ENCODE measurements at regions not wholly inside any gene's neighbourhood (a gene's known extent, or its start where the extent isn't known, plus 50 kb on each side); places are given as distances from the start of the nearest gene placed in this dataset.
A peak's percentile ranks its signal among the peaks of the same experiment; 100 is the strongest.

GRCh38 chr11:104652996-104653395 is 245.3 kb downstream of the CASP12 start:
- DNase-seq = no peak

GRCh38 chr11:104650234-104650633 is 248.0 kb downstream of the CASP12 start:
- no peak for DNase-seq

GRCh38 chr11:104649002-104649401 is 249.3 kb downstream of the CASP12 start:
- DNase-seq = no peak

- no peak for DNase-seq
Observed at GRCh38 chr11:104645261-104646222, 252.7 kb downstream of the CASP12 start.

GRCh38 chr11:104637662-104638170 is 260.5 kb downstream of the CASP12 start:
- DNase-seq = no peak

GRCh38 chr11:104633226-104633625 is 265.0 kb downstream of the CASP12 start:
- no peak for DNase-seq

GRCh38 chr11:104630352-104630751 is 267.9 kb downstream of the CASP12 start:
- DNase-seq = no peak

GRCh38 chr11:104625246-104625645 is 273.0 kb downstream of the CASP12 start:
- no peak for DNase-seq

- DNase-seq = no peak
Observed at GRCh38 chr11:104624021-104624420, 274.2 kb downstream of the CASP12 start.

- DNase-seq = no peak
Observed at GRCh38 chr11:104623518-104623917, 274.7 kb downstream of the CASP12 start.

- no peak for DNase-seq
Observed at GRCh38 chr11:104620991-104621390, 277.3 kb downstream of the CASP12 start.

GRCh38 chr11:104619751-104620150 is 278.5 kb downstream of the CASP12 start:
- DNase-seq = no peak

- no peak for DNase-seq
Observed at GRCh38 chr11:104618954-104619353, 279.3 kb downstream of the CASP12 start.

GRCh38 chr11:104614961-104615360 is 283.3 kb downstream of the CASP12 start:
- no peak for DNase-seq

GRCh38 chr11:104614117-104614680 is 284.1 kb downstream of the CASP12 start:
- no peak for DNase-seq

GRCh38 chr11:104610635-104611034 is 287.6 kb downstream of the CASP12 start:
- no peak for DNase-seq

GRCh38 chr11:104609311-104610085 is 288.8 kb downstream of the CASP12 start:
- DNase-seq = peak; percentile 3 to 28

GRCh38 chr11:104602643-104603042 is 295.6 kb downstream of the CASP12 start:
- no peak for DNase-seq

GRCh38 chr11:104594228-104594958 is 303.9 kb downstream of the CASP12 start:
- no peak for DNase-seq

GRCh38 chr11:104588970-104589369 is 309.3 kb downstream of the CASP12 start:
- DNase-seq = no peak

- DNase-seq = no peak
Observed at GRCh38 chr11:104588446-104588845, 309.8 kb downstream of the CASP12 start.

- no peak for DNase-seq
Observed at GRCh38 chr11:104584823-104585222, 313.4 kb downstream of the CASP12 start.

- DNase-seq = no peak
Observed at GRCh38 chr11:104583857-104584256, 314.4 kb downstream of the CASP12 start.

All from SHP77 (cell line).